H1 (cell line): ENCODE measurements at regions not wholly inside any gene's neighbourhood (a gene's known extent, or its start where the extent isn't known, plus 50 kb on each side); places are given as distances from the start of the nearest gene placed in this dataset.
A peak's percentile ranks its signal among the peaks of the same experiment; 100 is the strongest.
"Not testable (repeated sequence)": the region's sequence is repeated elsewhere in the genome, so short reads cannot be mapped to it uniquely, and the experiment has no call there.

Source experiments
- CTCF ChIA-PET: fragments of 300-600 bp; sonication (Branson Sonifier 250); formaldehyde crosslinking; loops from one replicate; lab custom pipeline; 2021; ENCODE audit not compliant: partially characterized antibody; lab: Charles Lee
- POLR2A ChIA-PET: fragments of 300-600 bp; sonication (Branson Sonifier 250); formaldehyde crosslinking; loops from one replicate; lab custom pipeline; 2021; ENCODE audit warnings: inconsistent platforms; ENCODE audit not compliant: partially characterized antibody; lab: Charles Lee
- DNase-seq, 2 experiments: peaks; one replicate each; pipeline versions ENCODE4 v3.0.0 to v3.0.0-alpha.2; 2010 to 2022; ENCODE audit warnings: low spot score in 2 of 2, low read depth in 1 of 2, mixed read lengths in 1 of 2
- FAIRE-seq: peaks from 2 replicates; lab custom pipeline; 2011; peaks lifted over from hg19 to GRCh38; lab: Jason Lieb, UNC
- H2AFZ ChIP-seq: 2 replicates; pipeline ENCODE4 v1.8.1; 2012; ENCODE audit warnings: low read length, inconsistent platforms
- H2AK5ac ChIP-seq: 2 replicates; pipeline ENCODE4 v1.6.1; 2013; ENCODE audit warnings: low read depth, low read length
- H2BK120ac ChIP-seq: replicated peaks from 2 replicates; pipeline ENCODE3; 2013; ENCODE audit warnings: low read depth, low read length, inconsistent platforms
- H2BK12ac ChIP-seq: 2 replicates; pipeline ENCODE4 v1.6.1; 2013; ENCODE audit warnings: low read depth, low read length
- H2BK15ac ChIP-seq: 2 replicates; pipeline ENCODE4 v1.6.1; 2013; ENCODE audit warnings: low read length
- H2BK20ac ChIP-seq: 2 replicates; pipeline ENCODE4 v1.6.1; 2013; ENCODE audit warnings: low read length
- H2BK5ac ChIP-seq: 2 replicates; pipeline ENCODE4 v1.6.1; 2013; ENCODE audit warnings: low read depth, low read length
- H3K14ac ChIP-seq: 2 replicates; pipeline ENCODE4 v1.6.1; 2013; ENCODE audit warnings: inconsistent platforms; ENCODE audit not compliant: insufficient read length
- H3K18ac ChIP-seq: 2 replicates; pipeline ENCODE4 v1.6.1; 2013; ENCODE audit warnings: low read length; ENCODE audit errors: extremely low read depth
- H3K23ac ChIP-seq: 2 replicates; pipeline ENCODE4 v1.6.1; 2013; ENCODE audit warnings: inconsistent platforms; ENCODE audit not compliant: insufficient read length
- H3K23me2 ChIP-seq: 2 replicates; pipeline ENCODE4 v1.6.1; 2013; ENCODE audit warnings: low read depth, low read length
- H3K27ac ChIP-seq: 2 replicates; pipeline ENCODE4 v1.6.1; 2011; ENCODE audit warnings: low read depth, low read length, inconsistent platforms
- H3K27me3 ChIP-seq, 4 experiments: replicated peaks in 1 of 4; 1 replicate in 1 of 4; 2 replicates in 3 of 4; pipeline versions ENCODE4 v1.6.1 to v1.8.1; 2011 to 2013; ENCODE audit warnings: low read length in 3 of 4, mild to moderate bottlenecking in 3 of 4, inconsistent platforms in 2 of 4, mixed read lengths in 2 of 4, moderate library complexity in 1 of 4; ENCODE audit not compliant: control insufficient read depth in 3 of 4, insufficient read depth in 3 of 4; ENCODE audit errors: extremely low read depth in 1 of 4
- H3K36me3 ChIP-seq, 4 experiments: 2 replicates each; pipeline versions ENCODE4 v1.6.1 to v1.8.1; 2011 to 2013; ENCODE audit warnings: mild to moderate bottlenecking in 4 of 4, low read length in 3 of 4, moderate library complexity in 2 of 4, control low read depth in 1 of 4, inconsistent platforms in 1 of 4; ENCODE audit not compliant: insufficient read depth in 4 of 4, control insufficient read depth in 2 of 4
- H3K4ac ChIP-seq: replicated peaks from 2 replicates; pipeline ENCODE3; 2013; ENCODE audit warnings: low read length, low read depth, mixed read lengths, inconsistent platforms; ENCODE audit not compliant: insufficient read length
- H3K4me1 ChIP-seq, 4 experiments: replicated peaks in 1 of 4; 1 replicate in 1 of 4; 2 replicates in 3 of 4; pipeline versions ENCODE4 v1.6.1 to v1.8.1; 2011 to 2013; ENCODE audit warnings: low read length in 3 of 4, inconsistent platforms in 2 of 4, mixed read lengths in 1 of 4; ENCODE audit not compliant: insufficient read depth in 4 of 4, control insufficient read depth in 3 of 4
- H3K4me2 ChIP-seq, 2 experiments: 2 replicates each; pipeline versions ENCODE4 v1.6.1 to v1.8.1; 2011 to 2013; ENCODE audit warnings: low read depth in 2 of 2, low read length in 2 of 2, control low read depth in 1 of 2, inconsistent platforms in 1 of 2, mild to moderate bottlenecking in 1 of 2; ENCODE audit not compliant: insufficient read depth in 1 of 2
- H3K4me3 ChIP-seq, 4 experiments: fragments of 200-600, 300-600 bp in 1 of 4; sonication (generic), shearing (Covaris generic), sonication (Bioruptor Twin) in 1 of 4; 2 replicates each; pipeline versions ENCODE4 v1.5.1 to v1.8.1; 2011 to 2016; ENCODE audit warnings: low read length in 4 of 4, low read depth in 3 of 4, control low read depth in 2 of 4, inconsistent platforms in 2 of 4, mild to moderate bottlenecking in 2 of 4, mixed read lengths in 1 of 4, moderate library complexity in 1 of 4; ENCODE audit not compliant: insufficient read depth in 2 of 4; ENCODE audit errors: extremely low read depth in 1 of 4
- H3K56ac ChIP-seq: replicated peaks from 2 replicates; pipeline ENCODE3; 2013; ENCODE audit warnings: low read depth, mild to moderate bottlenecking, mixed read lengths, low read length, inconsistent platforms; ENCODE audit not compliant: insufficient read length
- H3K79me1 ChIP-seq: 2 replicates; pipeline ENCODE4 v1.6.1; 2013; ENCODE audit warnings: low read depth, low read length, control low read depth
- H3K79me2 ChIP-seq, 2 experiments: 2 replicates each; pipeline versions ENCODE4 v1.6.1 to v1.8.1; 2012 to 2013; ENCODE audit warnings: low read length in 2 of 2, mild to moderate bottlenecking in 2 of 2, inconsistent platforms in 1 of 2; ENCODE audit not compliant: insufficient read depth in 2 of 2, control insufficient read depth in 1 of 2
- H3K9ac ChIP-seq, 4 experiments: replicated peaks in 1 of 4; 1 replicate in 1 of 4; 2 replicates in 3 of 4; pipeline versions ENCODE4 v1.6.1 to v1.8.1; 2011 to 2013; ENCODE audit warnings: low read depth in 3 of 4, low read length in 3 of 4, control low read depth in 2 of 4, mild to moderate bottlenecking in 2 of 4, moderate library complexity in 2 of 4, inconsistent platforms in 1 of 4; ENCODE audit errors: extremely low read depth in 1 of 4
- H3K9me3 ChIP-seq, 2 experiments: 2 replicates each; pipeline versions ENCODE4 v1.6.1 to v1.8.1; 2012 to 2013; ENCODE audit warnings: mild to moderate bottlenecking in 2 of 2, moderate library complexity in 2 of 2, control low read depth in 1 of 2, inconsistent platforms in 1 of 2, low read depth in 1 of 2, low read length in 1 of 2, mixed read lengths in 1 of 2; ENCODE audit not compliant: insufficient read depth in 2 of 2
- H4K20me1 ChIP-seq, 2 experiments: replicated peaks in 1 of 2; 2 replicates each; pipeline versions ENCODE3 to v1.8.1; 2011 to 2013; ENCODE audit warnings: inconsistent platforms in 2 of 2, low read length in 2 of 2, mild to moderate bottlenecking in 1 of 2; ENCODE audit not compliant: insufficient read depth in 2 of 2, control insufficient read depth in 1 of 2
- H4K5ac ChIP-seq: 2 replicates; pipeline ENCODE4 v1.6.1; 2013; ENCODE audit warnings: low read length, low read depth, mixed read lengths, inconsistent platforms; ENCODE audit not compliant: insufficient read length
- H4K8ac ChIP-seq: 2 replicates; pipeline ENCODE4 v1.8.0; 2013; ENCODE audit warnings: mild to moderate bottlenecking, moderate library complexity, low read length, inconsistent platforms; ENCODE audit not compliant: insufficient read depth; ENCODE audit errors: extremely low read depth
- H4K91ac ChIP-seq: replicated peaks from 2 replicates; pipeline ENCODE3; 2013; ENCODE audit warnings: low read length, mixed read lengths, inconsistent platforms; ENCODE audit not compliant: insufficient read length
- WGBS, 2 experiments: shearing (Covaris generic) in 1 of 2; methylation state at CpG; one replicate each; pipeline versions ENCODE4 v1.1.6 to v1.1.7; 2013 to 2015; ENCODE audit warnings: low lambda C conversion rate in 2 of 2, mixed read lengths in 2 of 2, inconsistent platforms in 1 of 2, low coverage in 1 of 2, missing lambda C conversion rate in 1 of 2; ENCODE audit not compliant: insufficient replicate concordance in 2 of 2, insufficient coverage in 1 of 2, insufficient read length in 1 of 2; ENCODE audit errors: extremely low coverage in 1 of 2, missing lambda C conversion rate in 1 of 2; 5-methylcytosine and 5-hydroxymethylcytosine counted together

- H3K27ac ChIP-seq, H3K9ac ChIP-seq, CTCF ChIA-PET, DNase-seq, H3K23ac ChIP-seq, H3K14ac ChIP-seq, H3K9me3 ChIP-seq, H3K4me2 ChIP-seq, H3K18ac ChIP-seq, H3K56ac ChIP-seq, POLR2A ChIA-PET, H3K79me1 ChIP-seq, H4K20me1 ChIP-seq, H2BK12ac ChIP-seq, H3K4me1 ChIP-seq, H3K4ac ChIP-seq, H4K5ac ChIP-seq, H2AK5ac ChIP-seq, H2BK120ac ChIP-seq, H2BK5ac ChIP-seq, H3K36me3 ChIP-seq, H3K27me3 ChIP-seq, H2BK20ac ChIP-seq, H4K91ac ChIP-seq, H4K8ac ChIP-seq, H3K4me3 ChIP-seq, H3K23me2 ChIP-seq, H2AFZ ChIP-seq, H2BK15ac ChIP-seq: not testable (repeated sequence)
- H3K79me2 ChIP-seq: peaks cover 0 to 23% of the 10 kb centered on the region in 2 experiments; a peak in 2 of 4 replicates
- FAIRE-seq: peak; percentile 72
- WGBS, 2 experiments: 89% methylated on average over 2 of the region's 2 CpGs; no CpG with 5 or more reads in 1 of the 2 experiments
These were observed 85.2 kb upstream of the NUTM2F start for GRCh38 chr9:94413665-94414064.

- DNase-seq, H3K4me2 ChIP-seq, H3K9me3 ChIP-seq, FAIRE-seq, H3K56ac ChIP-seq, H3K23ac ChIP-seq, H4K91ac ChIP-seq, H3K18ac ChIP-seq, H2AFZ ChIP-seq, H2BK20ac ChIP-seq, H2AK5ac ChIP-seq, H4K20me1 ChIP-seq, H4K8ac ChIP-seq, H2BK5ac ChIP-seq, CTCF ChIA-PET, H3K23me2 ChIP-seq, H3K79me1 ChIP-seq, H2BK120ac ChIP-seq, H3K4me3 ChIP-seq, H3K27me3 ChIP-seq, H3K9ac ChIP-seq, H2BK15ac ChIP-seq, H3K4me1 ChIP-seq, H3K27ac ChIP-seq, H2BK12ac ChIP-seq, H3K14ac ChIP-seq, H4K5ac ChIP-seq, POLR2A ChIA-PET, H3K4ac ChIP-seq, H3K36me3 ChIP-seq: not testable (repeated sequence)
- 82% methylated on average over 5 of the region's 5 CpGs; no CpG with 5 or more reads in 1 of the 2 experiments for WGBS, 2 experiments
- peaks cover 0 to 17% of the 10 kb centered on the region in 2 experiments; a peak in 2 of 4 replicates for H3K79me2 ChIP-seq
These were observed 86.7 kb upstream of the NUTM2F start for GRCh38 chr9:94415111-94415510.
